ENCODE measurements at regions not wholly inside any gene's neighbourhood (a gene's known extent, or its start where the extent isn't known, plus 50 kb on each side); places are given as distances from the start of the nearest gene placed in this dataset.

GRCh38 chr17:20781260-20781659 lies 201.7 kb downstream of the CDRT15L2 start:
- TF ChIP-seq POLR2A (IDR thresholded peaks at IDR 0.05; ENCODE audit: low read length) (no peak), GATA1 (IDR thresholded peaks at IDR 0.05; ENCODE audit: low read depth, low read length) (no peak)

Measured in erythroblast (primary cell).